Fibroblast of skin of left quadriceps (primary cell): ENCODE measurements at regions not wholly inside any gene's neighbourhood (a gene's known extent, or its start where the extent isn't known, plus 50 kb on each side); places are given as distances from the start of the nearest gene placed in this dataset.

ENCODE experiments used
- DNase-seq, 2 experiments: peaks; one replicate each; pipeline ENCODE4 v3.0.0-alpha.2; 2013; ENCODE audit warnings: low read depth in 2 of 2

DNA sequence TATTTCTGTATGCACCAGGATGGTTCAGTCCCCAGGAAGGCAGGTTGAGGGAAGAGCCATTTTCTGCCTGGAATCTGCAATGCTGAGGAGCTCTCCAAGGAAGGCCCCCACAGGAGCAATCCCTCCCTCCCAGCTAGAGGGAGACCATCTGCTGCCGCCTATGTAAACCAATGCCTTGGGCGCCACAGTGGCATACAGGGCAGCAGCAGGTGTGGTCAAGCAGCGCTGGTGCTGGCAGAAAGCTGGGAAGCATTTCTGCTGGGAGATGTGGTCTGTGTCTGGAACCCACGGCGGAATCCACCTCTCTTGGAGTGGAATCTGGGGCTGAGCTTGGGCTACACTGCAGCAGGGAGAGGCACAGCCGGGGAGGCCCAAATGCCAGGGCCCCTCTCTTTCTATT is 283.3 kb downstream of the RRAGC start:
- no peak for DNase-seq

DNA sequence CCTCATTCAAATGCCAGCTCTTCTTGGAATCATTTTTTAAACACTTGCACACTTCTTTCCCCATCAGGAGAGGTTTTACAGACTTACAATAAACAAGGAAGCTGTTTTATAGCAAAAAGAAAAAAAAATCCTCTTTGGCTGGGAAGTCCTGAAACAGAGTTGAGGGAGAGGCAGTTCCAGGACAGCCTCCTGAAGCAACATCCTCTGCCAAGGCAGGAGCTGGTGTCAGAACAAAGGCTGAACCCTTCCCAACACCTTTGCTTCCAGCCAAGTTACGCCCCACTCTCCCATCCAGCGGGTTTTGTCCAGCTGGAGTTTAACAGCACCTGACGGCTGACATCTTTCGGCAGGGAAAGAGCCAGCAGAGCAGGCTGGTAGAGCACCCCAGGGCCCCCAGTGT is 287.8 kb downstream of the RRAGC start:
- no peak for DNase-seq

DNA sequence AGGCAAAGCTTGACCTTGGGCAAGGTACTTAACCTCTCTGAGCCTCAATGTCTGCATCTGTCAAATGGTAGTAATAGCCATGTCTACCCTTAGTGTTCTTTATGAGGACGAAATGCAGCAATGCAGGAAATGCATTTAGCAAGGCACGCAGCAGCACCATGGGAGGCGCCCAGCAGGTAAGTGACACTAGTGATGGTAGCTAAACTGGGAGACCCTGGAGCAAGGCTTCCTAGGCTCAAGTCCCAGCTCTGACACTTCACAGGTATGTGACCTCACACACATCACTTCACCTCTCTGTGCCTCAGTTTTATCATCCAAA is 289.0 kb downstream of the RRAGC start:
- no peak for DNase-seq

DNA sequence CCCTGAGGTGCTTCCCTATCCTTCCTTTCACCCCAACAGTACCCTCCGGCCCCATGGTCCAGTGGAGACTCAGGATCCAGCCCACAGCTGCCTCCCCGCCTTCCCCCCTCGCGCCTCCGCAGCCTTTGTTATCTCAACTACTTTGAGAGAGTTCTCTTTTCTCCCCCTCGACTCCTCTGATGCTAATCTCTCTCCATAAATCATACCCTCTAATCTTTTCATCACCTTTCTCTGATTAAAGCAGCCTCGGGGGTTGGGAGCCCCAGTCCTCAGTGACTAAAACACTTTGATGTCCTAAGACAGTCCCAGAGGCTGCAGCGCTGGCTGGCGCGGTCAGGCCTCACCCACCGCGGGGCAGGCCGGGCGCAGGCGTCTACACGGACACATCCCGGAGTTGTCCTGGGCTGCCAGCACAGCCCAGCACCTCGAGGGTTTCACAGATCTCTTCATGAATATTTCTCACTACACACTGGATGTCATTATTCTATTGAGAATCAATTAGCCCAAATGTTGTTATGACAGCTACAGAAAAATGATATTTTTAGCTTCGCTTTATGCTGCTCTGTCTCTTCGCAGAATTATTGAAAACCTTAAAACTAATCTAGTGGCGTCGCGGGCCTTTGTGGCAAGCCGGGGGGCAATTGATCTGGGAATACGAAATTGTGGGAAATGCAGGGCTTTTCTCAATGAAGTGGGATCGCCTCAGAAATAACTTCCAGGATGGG is 289.5 kb downstream of the RRAGC start:
- no peak for DNase-seq

DNA sequence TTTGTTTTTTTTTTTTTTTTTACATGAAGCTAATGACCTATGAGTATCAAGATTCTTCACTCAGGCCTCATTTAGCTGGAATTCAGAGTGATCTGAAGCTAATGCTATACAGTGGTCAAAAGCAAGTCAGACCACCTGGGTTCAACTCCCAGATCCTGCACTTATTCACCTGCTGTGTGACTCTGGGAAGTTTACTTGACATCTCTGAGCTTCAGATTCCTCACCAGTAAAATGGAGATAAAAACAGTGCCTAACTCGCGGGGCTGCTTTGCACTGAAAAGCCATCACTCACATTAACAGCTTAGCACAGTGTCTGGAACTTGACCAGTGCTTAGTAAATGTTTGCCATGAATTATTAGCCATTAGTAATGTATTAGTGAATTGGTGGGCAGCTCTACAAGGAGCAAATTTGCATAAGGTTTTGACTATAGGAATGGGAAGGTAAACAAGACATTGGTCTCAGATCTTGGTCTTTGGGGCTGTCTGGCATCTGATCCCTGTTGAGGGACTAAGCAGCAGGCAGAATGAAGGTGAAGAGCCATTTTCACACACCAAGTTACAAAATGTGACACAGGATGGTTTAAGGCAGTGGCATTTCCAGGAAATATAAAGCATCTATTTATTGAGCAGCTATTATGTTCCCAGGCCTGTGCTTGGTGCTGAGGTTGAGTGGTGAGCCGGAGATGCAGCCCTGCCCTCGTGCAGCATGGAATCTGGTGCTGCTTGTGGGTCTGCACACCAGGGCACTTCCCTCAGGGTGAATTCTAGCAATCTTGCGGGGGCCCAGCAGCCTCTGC is 291.3 kb downstream of the RRAGC start:
- no peak for DNase-seq

DNA sequence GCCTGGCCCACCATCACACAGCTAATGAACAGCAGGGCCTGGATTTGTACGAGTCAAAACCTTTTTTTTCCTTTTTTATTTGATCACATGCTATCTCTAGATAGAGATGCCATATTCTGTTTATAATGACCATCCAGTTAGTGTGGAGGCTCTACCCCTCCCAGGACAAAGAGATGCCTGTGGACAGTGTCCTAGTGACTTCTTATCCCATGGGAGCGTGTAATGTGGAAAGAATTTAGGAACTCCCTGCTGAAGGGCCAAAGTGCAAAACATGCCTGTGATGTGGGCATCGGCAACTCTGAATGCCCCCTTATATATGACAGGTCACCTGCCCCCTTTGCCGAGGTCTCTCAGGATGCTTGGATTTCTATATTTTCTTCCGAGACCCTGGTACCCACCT is 292.2 kb downstream of the RRAGC start:
- no peak for DNase-seq

DNA sequence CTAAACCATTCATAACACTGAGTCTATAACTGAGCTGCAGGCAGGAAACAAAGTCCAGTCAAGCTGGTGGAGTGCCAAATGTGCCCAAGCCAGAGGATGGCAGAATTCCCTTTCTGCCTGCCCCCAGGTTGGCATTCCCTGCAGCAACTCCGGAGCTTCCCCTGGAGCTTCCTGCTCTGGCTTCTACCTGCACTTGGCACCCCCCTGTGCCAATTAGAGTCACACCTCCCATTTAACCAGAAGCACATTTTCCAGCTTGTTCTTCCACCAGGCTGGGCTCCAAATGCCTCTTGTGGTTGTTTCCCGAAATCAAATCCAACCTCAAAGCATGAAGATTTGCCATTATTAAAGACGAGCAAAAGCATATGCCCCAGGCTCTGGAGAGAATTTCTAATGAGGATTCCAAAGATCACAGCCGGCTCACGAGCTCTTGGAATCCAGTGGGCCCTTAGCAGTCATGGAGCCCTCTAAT is 294.5 kb downstream of the RRAGC start:
- no peak for DNase-seq

DNA sequence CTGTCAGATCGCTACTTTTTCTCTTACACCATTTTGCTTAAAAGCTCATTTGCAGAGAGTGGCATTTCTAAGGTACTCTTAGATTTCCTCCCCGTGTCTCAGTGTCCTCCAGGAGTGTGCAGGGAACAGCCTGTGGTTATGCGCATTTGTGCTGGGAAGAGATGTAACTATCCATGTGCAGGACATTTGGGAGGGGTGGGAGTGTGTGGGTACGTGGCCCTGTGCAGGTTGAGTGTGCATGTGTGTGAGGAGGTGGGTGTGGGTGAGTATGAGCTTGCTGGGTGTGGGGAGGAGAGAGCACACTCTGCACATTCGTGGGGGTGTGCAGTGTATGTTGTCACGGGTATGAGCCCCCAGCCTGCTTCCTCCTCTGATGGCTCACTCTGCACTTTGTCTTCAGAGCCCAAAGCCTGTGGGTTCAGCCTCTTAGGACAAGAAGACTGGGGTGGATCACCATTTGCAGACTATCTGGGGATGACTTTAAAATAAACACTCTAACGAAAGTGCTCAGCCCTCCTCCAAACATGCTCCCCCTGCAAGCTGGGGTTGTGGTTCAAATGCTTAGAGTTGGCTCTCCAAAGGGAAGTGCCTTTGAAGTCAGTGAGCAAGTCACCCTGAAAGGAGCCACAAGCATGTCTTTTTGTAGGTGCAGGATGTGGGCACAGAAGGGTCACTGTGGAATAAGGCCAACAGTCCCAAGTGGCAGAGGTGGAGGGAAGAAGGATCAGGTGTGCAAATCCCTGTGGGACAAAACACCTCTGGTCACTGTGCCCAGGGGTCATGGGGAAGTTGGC is 295.4 kb downstream of the RRAGC start:
- DNase-seq = no peak

DNA sequence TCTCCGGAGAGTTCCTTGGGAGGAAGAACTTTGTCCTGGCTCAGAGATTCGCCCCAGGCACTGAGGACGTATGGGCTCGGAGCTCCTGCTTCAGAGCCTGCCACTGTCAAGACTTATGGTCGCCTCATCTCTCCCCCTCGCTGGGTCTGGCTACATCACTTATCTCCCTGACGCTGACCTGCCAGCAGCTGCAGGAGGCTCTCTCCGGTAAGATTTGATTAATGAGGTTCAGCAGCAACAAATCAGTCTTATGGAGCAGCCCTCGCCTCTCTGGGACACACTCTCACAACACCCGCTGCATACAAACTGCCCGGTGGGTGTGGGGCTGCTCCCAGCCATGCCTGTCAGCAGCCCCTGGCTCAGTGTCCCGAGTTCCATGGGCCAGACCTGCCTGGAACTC is 297.8 kb downstream of the RRAGC start:
- DNase-seq = no peak

DNA sequence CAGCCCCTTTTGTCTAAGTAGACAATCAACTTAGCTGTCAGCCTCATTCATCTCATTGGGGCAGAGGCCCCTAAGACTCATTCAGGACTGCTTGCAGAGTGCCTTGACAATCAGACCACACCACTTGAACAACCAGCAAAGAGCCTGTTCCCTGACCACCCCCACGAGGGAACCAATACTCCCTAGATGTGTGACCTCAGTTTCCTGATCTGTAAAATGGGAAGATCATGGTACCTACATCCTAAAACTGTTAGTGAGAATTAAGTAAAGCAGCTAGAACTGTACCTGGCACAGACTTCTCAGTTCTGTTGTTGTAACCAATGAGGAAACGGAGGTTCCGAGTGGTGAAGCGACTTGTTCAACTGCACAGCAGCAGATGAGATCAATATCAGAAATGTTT is 298.5 kb downstream of the RRAGC start:
- no peak for DNase-seq

DNA sequence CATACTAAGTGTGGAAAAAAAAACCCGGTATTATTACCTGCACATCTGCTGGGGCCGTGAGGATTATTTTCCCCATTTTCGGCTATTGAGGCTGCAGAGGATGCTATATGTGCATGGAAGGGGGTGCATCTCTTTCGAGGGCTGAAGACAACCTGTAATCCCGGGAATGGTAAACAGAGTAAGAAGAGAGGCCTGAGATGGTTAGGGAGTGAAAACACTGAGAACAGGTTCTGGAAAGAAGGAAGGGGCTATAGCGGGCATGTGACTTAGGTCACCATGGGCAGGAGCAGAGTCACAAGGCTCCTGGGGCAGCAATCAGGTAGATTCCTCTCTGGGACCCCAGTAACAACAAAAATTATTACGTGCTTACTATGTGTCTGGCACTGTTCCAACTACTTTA is 299.1 kb downstream of the RRAGC start:
- no peak for DNase-seq

DNA sequence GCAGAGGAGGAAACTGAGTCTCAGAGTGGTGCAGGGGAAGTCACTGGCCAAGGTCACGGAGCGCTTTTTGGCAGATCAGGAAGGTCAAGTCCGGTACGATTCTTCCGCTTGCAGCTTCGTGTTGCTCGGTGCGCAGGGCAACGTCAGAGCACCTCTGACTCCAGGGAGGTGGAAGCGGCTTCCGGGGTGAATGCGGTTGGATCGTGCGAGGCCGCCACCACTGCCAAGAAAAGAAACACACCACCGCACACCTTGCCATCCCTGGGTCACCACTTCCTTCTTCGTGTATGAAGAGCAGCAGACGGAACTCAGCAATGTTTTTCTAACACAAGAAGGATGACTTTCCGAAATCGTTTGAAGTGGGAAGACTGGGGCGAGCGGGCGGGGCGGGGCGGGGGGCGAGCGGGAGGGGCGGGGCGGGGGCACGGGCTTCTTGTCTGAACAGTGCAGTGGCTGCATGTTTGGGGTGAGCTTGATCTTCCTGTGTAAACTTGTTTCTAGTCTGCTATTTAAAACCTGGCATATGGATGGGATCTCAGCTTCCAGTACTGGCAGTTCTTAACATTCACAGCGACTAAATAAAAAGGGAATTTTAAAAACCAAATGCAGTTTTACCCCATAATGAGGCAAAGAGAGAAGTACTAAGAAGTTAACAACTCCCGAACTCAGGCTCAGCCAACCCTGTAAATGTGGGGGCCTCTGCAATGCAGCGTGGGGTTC is 300.0 kb downstream of the RRAGC start:
- DNase-seq = no peak

DNA sequence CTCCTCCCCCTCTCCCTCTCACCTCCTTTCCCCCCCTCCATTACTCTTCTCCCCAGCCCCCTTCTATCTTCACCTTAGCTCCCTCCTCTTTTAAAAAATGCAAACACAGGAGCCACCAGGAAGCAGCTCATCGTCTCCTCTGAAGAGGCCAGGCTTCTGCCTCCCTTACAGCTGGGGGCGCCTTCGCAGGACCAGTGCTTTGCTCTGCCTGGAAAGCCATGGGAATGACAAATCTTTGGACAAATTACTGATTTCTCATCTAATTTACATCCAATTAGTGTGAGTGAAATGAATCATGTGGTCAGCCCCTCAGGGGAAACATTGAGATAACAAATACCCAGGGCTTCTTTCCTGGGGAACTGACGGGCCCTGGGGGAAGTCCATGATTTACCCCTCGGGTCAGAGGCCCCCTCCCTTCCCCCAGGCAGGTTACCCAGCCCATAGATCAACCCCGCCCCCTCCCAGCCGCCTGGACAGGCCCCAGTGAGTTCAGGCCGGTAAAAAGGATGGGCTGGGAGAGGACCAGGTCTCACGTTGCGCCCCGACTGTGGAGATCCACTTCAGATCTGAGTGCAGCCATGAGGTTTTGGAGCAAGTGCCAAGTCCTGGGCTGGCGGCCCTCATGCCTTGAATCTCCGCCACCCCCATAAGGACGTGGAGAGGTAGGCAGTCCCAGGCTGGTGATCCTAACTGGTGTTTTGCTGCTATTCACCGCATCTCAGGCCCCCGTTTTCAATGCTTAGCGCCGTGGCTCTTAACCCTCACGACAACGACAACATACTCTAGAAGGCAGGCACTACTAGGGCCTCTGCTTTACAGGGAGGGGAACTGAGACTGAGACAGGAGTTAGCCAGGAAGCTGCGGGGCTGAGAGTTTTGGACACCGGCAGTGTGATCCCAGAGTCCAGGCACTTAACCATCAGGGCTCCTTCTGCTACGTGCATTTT is 300.8 kb downstream of the RRAGC start:
- no peak for DNase-seq

DNA sequence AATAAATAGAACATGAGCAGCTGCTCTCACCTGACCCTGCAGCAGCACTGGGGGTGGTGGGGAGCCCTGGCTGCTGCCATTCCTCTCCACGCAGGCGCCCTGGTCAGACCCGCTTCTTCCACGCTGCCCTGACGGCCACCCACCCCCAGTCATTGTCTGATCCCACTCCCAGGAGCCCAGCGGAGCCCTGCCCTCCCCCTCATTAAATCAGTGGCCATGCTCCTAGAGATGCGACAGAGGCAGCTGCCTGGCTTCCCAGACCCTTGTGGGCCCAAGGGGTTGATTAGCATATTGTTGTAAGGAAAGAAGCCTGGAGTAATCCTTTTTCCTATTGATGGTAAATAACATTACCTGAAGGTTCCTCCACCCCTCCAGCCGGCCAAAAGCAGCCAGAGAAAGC is 301.5 kb downstream of the RRAGC start:
- DNase-seq = no peak

DNA sequence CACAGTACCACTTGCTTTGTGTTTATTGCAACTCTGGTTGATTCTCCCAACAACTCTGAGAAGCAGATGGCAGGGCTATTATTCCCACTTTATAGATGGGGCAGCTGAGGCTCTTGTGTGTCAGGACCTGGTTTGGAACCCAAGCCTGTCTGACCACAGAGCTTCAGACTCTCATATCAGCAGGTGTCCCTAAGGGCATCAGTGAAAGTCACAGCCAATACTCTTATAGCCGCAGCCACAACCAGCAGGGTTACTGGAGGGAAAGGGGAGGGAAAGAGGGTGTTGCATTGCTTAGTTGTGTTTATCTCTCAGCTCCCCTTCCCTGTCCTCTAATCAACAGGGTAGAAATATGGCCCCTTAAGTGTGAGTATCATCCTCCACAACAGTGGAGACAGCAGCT is 304.0 kb downstream of the RRAGC start:
- DNase-seq = no peak

DNA sequence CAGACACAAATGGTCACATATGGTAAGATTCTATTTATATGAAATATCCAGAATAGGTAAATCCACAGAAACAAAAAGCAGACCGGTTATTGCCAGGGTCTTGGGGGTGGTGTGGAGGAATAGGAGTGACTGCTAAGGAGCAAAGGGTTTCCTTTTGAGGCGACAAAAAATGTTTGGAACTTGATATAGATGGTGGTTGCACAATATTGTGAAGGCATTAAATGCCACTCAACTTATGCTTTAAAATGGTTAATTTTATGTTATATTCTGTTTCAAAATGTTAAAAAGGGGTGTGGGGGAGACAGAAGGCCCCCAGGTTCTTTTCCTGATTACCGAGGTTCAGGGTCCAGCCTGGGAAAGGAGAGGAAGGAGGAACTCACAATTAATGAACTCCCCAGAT is 304.4 kb downstream of the RRAGC start:
- DNase-seq = no peak

DNA sequence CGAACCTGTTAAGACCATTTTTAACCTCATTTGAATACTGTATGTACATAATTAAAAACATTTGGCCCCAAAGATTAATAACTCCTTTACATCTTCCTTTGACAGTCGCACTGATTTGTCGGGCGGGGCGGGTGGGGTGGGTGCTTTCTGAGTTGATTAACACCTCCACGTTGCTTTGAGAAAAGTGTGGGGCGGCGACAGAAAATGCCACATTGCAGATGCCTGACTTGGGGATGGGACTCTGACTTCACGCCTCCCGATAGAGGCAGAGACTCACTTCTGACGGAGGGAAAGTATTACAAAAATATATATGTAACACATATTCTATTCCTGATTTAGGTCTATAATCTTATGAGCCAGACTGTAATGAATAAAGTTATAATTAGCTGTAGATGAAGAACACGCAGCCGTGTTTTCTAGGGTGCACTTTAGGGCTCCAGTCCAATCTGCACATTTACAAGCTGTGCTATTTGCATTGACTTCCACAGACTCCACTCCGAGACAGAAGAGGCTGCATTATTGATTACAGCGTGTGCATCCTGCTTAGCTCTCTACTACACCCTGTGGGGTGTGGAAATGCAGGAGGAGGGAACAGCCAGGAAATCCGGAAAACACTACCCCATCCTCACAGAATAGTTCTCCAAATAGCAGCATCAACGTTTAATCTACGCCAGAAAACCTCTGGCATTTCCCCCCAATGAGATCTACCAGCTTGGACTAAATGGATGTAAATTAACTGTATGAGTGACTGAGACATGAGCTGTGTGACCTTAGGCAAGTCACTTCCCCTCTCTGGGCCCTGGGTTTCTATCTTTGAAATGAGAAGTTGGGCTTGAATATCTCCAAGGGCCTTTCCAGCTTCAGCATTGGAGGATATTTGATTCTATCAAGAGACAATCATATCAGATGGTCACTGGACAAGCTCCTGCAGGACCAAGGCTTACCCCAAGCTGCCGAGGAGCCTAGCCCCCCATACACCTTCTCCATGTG is 308.0 kb downstream of the RRAGC start:
- DNase-seq = no peak

DNA sequence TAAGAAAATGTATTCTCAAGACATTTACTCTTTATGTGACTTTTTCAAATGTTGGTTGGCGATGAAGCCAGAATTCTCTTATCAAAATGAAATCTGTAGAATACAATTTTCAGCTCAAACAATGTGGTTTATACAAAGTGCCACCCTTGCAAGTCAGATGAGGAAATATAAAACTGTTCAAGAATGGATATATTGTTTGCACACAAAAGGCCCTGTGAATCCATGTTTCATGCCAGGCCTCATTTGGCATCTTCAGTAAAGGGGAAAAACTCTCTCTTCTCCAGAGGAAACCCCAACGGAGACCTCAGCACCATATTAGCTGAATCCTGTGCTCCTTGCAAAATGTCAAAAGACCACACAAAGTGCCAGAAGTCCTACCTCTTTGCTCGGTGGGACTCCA is 310.4 kb downstream of the RRAGC start:
- DNase-seq = no peak

DNA sequence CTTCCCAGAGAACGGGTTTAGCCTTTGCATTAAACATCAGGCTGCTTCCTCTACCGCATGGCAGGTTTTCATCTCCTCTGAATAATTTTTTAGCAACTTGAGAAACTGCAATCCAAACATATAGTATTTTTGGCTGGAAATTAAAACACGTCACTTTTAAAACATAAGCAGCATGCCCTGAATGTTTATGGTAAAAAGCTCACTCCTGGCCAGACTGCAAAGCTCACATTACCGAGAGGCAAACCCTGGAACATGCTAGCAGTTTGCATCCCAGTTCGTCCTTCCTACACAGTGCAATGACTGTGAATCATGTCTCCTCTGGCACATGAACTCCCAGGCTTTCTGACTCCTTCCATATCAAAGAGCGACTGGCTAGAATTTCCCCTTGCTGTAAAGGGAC is 312.3 kb downstream of the RRAGC start:
- DNase-seq = no peak

DNA sequence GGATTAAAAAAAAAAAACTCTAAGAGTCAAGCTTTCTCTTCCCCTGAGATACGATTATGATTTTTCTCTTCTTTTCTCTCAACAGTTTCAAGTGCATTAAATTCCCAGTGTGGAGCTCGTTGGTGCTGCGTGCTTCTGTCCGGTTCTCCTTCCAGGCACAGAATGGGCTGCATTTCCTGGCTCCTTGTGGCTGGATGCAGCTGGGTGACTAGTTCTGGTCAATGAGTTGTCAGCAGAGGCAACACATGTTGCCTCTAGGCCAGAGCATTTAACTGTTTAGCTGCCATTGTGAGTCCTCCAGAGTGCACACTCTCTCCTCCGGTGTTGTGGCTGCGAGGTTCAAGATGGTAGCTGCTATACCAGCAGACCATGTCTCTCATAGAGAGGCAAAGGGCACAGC is 312.9 kb downstream of the RRAGC start:
- DNase-seq = no peak
